ENCODE measurements at regions not wholly inside any gene's neighbourhood (a gene's known extent, or its start where the extent isn't known, plus 50 kb on each side); places are given as distances from the start of the nearest gene placed in this dataset.
"Not testable (repeated sequence)": the region's sequence is repeated elsewhere in the genome, so short reads cannot be mapped to it uniquely, and the experiment has no call there.

DNA sequence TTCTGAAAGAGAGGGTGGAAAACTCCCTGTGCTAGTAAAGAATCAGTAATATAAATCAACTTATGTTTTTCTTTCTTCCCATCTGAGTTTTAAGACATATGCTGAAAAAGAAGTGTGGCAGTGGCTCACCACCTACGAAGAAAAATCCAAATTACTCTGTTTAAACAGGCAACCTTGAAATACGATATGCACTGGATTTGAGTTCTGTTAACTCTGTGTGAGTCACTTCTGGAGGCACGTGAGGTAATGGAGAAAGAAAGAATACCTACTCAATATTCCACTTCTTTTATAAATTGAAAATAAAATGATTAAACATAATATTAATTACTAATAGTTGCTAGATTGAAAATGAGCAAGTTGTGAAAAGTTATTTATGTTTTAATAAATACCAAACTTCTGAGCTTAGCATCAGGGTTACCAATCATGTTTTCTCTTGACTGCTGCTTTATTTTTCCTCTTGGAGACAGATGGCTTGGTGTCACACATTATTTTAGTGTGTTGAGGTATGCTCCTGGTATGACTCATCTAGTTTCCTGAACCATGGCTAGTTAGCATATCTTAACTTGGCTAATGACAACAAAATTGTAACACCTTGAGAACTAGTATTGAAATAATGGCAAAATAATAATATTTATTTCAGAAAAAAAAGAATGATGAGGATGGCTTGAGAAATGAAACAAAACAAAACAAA lies 1705.5 kb upstream of the PIK3C3 start:
- no peak for DNase-seq (ENCODE audit: low spot score)

DNA sequence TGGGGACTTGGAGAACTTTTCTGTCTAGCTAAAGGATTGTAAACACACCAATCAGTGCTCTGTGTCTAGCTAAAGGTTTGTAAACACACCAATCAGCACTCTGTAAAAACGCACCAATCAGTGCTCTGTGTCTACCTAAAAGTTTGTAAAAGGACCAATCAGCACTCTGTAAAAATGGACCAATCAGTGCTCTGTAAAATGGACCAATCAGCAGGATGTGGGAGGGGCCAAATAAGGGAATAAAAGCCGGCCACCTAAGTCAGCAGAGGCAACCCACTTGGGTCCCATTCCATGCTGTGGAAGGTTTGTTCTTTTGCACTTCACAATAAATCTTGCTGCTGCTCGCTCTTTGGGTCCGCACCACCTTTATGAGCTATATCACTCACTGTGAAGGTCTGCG lies 1709.4 kb upstream of the PIK3C3 start:
- not testable (repeated sequence) for DNase-seq (ENCODE audit: low spot score)

DNA sequence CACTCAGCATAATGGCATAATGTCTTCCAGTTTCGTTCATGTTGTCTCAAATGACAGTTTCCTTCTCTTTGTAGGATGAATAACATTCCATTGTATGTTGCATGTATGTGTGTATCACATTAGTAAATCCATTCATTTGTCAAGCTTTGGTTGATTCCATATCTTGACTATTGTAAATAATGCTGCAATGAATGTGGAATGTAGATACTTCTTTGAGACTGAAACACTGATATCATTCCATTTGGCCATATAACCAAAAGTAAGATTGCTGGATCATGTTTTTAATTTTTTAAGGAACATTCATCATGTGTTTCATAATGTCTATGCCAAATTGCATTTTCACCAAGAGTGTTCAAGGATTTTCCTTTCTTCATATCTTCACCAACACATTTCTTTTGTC lies 1711.4 kb upstream of the PIK3C3 start:
- no peak for DNase-seq (ENCODE audit: low spot score)

DNA sequence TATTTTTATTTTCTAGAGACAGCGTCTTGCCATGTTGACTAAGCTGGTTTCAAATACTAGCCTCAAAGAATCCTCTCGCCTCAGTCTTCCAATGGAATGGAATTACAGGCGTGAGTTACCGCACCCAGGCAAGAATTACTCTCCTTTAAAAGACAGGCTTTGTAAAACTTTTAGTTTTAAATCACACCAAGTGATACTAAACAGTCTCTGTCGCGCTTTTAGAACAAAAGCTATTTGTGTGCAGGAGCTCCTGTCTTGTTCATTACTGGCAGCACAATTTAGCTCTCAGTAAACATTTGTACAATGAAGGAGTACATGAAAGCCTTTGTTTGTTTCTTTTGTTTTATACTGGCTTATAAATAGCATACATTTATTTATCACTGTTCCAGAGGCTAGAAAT lies 1719.2 kb upstream of the PIK3C3 start:
- peak; percentile 29 for DNase-seq (ENCODE audit: low spot score)

DNA sequence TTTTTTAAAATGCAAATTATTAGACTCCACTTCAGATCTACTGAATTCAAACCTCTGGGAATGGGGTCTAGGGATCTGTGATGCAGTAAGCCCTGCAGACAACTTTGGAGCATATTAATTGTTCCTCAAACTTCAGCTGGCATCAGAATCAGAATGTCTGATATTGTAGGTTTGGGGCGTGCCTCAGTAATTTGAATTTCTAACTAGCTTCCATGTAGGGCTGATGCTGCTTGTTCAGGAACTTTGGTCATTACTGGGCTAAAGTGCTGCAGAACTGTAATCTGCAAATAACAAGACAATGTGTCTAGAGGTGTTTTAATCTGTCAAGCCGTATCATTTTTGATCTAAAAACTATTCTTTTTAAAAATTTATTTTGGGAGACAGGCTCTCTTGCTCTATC lies 1719.7 kb upstream of the PIK3C3 start:
- no peak for DNase-seq (ENCODE audit: low spot score)

DNA sequence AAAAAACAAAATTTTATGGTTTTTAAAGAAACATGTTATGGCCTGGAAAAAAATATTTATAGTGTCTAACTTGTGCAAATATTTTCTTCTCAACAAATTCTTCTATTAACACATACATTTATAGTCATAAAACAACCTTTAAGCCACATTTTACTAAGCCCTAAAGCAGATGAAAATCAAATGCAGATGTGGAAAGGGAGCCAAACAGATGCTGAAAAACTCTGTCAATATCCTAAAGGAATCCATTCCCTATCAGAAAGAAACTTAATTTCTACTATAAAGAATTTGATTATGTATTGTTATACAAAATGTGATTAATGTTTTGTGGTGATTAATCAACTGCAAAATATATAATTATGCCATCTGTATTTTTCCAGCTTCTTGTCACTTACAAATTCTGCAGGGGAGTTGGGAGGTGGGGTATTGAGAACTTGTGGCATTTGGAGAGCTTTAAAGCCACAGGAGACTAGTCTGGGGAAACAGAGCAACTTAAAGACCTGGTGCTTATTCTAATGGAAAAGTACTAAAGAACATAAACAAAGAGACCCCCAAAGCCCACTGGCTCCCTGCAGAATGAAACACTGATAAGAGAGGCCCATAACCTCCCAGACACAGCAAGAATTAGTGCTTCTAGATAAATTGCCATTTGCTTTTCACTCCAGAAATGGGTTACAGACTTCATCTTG lies 1721.0 kb upstream of the PIK3C3 start:
- DNase-seq (ENCODE audit: low spot score) = no peak

DNA sequence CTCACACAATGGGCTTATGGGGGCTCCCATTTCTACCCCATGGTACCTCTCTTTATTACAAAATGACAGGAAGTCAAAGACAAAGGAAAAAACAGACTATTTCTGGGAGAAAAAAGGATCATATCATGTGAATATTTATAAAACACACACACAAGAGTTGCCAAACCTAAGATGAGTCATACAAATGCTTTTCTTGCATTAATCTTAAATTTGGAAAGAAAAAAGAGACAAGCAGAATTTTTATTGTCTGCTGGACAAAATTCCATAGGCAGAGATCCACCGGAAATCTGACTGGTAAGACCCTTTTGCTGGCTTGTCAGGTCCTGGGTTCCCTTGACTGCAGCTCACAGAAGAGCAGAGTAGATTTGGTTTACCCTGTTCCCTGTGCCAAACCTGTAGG lies 1732.3 kb upstream of the PIK3C3 start:
- DNase-seq (ENCODE audit: low spot score) = no peak

DNA sequence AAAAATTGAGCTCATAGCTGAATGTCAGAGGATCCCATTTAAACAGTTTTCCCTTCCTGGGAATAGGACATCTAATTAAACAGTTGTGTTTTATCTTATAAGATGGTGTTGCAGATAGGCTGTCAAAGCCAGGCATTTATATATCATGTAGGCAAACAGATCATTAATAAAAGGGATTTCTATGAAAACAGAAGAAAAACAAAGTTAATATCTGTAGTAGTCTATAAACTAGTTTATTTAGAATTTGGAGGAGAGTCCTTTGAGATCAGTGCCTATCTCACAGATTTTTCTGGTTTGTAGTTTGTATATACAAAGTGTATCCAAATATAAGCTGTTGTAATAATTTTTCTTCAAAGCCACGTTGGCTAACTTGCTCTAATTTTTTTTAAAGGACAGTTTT lies 1738.2 kb upstream of the PIK3C3 start:
- DNase-seq (ENCODE audit: low spot score) = no peak

DNA sequence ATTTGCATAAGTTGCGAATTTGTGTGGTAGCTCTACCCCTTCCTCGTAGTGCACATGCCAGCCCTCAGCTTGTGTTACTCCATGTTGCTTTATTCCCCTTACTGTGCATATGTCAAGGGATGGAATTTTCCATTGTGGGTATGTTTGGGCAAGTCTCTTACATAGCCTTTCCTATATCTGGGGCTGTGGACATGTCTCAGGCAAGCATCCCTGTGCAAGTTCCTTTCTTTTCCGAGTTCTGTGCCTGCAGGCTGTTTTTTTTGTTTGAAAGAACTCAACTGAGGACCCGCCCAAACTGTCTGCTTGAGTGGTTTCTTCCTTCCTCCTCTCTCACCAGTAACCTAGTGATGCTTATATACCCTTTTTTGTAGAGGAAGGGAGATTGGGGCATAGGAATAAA lies 1739.1 kb upstream of the PIK3C3 start:
- DNase-seq (ENCODE audit: low spot score) = no peak

DNA sequence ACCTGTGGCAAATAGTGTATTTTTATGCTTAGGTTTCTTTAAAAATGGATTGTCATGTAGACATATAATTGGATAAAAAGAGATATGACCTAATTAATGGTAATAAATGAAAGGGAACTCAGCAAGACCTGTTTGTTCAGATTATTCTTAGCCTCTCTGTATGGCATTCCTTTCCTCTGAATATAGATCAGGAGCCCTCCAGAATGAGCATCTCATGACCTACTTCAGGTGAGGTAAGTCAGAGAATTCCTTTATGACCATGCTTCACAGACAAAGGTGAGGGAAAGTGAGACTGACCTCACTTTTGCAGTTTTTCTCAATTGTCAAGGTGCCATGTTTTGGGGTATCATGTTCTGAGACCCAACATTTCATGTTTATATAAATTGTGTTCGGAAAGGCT lies 1744.3 kb upstream of the PIK3C3 start:
- DNase-seq (ENCODE audit: low spot score) = no peak

DNA sequence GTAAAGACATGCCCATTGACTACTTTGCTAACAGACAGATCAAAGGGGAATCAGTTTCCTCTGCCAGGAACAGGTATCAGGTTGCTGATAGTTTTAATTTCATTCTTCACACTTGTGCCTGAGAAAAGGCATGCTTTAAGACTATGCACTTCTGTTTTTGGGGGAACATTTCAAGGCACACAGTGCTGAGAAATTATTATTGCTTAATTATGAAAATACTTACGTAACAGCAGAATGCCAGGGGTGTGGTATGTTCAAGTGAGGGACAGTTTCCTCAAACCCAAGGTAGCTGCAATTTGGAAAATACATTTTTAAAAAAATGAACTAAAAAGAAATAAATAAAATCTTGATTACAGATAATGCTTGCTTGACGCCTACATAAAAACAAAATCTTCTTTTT lies 1746.1 kb upstream of the PIK3C3 start:
- DNase-seq (ENCODE audit: low spot score) = no peak

DNA sequence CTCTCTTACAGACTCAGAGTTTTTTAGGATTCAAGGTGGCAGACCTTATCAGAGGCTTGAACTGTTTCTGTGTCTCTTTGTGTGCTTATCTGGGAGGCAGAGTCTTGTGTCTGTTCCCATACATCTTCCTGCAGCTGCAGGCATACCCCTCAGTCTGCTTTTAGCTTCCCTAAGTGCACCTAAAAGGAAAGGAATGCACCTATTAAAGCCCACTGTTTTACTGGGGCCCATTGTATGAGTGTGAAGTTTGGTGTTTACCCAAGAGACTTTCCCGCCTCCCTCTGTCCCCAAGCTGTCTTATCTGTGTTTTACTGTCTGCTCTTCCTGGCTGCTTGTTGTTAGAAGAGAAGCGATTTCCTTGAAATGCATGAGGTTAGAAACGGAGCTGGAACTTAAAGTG lies 1757.3 kb upstream of the PIK3C3 start:
- DNase-seq (ENCODE audit: low spot score) = no peak

DNA sequence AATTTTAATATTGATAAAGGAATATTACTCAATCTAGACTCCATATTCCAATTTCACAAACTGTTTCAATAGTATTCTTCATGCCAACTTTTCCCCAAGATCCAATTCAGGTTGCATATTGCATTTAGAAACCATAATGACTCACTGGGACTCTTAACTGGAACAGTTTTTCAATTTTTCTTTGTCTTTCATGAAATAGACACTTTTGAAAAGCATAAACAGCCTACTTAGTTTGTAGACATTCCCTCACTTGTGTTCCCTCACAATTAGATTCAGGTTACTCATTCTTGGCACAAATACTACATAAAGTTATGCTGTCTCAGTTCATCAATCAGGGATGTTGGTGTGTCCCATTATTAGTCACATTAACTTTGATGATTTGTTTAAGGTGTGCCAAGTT lies 1768.4 kb upstream of the PIK3C3 start:
- DNase-seq (ENCODE audit: low spot score) = no peak

DNA sequence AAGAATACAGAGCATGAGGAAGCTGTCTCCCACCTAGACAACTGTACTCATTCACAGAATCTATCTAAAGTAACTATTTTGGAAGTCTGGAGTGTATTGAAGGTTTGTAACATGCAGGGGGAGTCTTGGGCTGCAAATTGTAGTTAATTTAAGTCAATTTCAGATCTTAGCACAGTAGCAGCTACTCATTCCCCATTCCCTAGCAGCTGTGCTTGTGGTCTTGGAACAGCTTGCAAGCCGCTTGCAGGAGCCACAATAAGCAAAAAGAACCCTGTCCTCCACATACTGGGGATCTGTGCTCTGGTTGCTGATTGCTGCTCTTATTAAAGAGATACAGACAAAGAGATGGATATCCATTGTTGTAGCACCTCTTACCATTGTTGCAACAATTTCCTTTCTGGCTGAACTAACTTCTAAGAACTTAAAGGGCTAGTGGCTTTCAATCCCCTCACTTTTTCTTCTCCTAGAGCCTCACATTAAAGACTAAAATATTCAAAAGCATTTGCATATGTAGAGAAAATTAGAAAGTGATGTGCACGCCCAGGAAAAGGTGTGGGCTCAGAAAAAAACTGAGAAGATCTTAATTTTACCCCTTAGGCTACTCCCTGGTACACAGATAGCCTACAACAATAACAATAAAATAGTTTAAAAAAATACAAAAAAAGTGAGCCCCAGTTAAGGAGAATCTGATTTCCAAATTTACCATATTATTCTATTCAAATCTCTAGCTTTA lies 1775.1 kb upstream of the PIK3C3 start:
- DNase-seq (ENCODE audit: low spot score) = no peak

DNA sequence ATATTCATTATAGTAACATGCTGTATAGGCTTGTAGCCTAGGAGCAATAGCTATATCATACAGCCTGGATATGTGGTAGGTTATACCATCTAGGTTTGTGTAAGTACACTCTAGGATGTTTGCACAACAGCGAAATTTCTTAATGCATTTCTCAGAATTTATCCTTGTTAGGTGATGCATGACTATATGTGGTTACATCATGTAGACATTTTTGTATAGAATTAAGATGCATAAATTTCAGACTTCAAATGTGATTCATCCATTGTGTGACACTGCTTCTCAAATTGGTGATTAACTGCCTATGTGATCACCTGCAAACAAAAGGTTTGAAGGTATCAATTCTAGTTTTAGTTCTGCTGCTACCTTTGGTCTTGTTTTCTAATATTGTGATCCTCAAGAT lies 1787.0 kb upstream of the PIK3C3 start:
- no peak for DNase-seq (ENCODE audit: low spot score)

DNA sequence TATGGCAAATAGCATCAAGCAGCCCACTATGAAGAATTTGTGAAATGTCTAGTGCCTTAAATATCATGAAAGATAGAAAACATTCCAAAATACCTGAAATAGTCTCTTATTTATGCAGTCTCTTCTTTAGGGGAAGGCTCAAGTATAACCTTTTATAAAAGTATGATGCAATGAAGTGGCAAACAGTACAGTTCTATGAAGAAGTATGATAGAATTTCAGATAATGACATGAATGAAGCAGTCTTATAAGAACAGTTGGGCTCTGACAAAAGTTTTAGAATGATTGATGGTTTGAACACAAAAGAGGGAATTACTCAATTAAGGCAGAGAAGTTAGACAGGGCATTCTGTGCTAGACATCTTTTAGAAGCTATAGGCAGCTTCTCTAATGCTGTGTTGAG lies 1791.8 kb upstream of the PIK3C3 start:
- no peak for DNase-seq (ENCODE audit: low spot score)

DNA sequence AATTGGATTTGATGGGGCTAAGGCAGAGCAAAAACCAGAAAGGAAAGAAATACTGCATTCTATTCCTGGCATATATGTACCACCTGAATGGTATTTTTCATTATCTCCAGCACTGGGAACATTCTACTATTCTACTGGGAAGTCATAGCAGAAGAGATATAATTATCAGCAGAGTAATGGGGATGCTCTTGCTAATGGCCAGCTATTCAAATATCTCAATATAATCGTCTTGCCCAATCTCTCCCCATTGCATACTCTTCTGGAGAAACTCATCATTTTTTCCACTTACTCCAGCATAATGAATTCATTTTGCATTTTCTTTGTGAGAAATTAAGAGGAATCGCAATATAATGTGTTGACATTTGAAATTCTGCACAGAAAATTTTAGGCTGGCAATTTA lies 1794.7 kb upstream of the PIK3C3 start:
- no peak for DNase-seq (ENCODE audit: low spot score)

DNA sequence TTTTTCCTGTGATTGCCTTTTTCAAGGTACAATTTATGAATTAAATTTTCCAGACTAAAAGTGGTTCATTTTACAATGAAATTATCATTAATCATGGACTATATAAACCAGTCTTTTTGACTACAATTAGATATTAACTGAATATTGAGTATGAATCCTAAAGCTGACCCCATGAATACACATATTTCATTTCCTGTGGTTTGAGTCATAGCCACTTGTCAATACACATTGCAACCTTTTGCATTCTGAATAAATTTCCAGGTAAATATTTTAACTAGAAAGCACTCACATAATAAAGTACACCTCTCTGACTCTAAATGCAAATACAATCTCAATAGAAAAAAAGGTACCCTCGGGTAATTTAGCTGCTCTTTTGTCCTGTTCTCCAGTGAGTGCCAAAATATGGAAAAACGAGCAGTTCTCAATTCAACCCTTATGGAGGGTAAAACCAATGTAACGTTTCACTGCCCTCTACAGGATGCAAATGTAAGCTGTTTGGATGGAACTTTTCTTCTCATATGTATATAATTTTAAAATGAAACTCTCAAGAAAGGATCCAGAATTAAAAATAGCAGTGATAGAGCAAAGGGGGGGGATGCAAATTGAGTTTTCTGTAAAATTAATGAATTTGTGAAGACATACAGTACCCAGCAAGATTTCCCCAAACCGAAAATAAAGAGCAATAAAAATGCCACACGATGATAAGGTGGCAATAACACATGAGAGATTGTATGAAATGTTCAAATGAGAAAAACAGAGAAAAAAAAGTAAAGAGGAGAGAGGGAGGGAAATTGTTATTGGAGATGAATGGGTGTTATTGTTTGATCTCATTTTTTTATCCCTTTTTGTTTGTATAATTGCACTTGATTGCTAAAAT lies 1795.7 kb upstream of the PIK3C3 start:
- peak; percentile 29 for DNase-seq (ENCODE audit: low spot score)

DNA sequence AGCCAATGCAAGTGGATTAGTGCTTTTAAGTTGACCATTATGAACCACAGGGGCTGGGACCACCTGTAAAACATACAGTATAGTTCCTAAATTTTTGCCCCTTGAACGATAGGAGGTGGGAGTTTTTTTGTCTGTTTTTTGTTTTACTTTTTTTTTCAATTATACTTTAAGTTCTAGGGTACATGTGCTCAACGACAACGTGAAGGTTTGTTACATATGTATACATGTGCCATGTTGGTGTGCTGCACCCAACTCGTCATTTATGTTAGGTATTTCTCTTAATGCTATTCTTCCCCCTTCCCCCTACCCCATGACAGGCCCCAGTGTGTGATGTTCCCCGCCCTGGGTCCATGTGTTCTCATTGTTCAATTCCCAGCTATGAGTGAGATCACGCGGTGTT lies 1797.9 kb upstream of the PIK3C3 start:
- no peak for DNase-seq (ENCODE audit: low spot score)

DNA sequence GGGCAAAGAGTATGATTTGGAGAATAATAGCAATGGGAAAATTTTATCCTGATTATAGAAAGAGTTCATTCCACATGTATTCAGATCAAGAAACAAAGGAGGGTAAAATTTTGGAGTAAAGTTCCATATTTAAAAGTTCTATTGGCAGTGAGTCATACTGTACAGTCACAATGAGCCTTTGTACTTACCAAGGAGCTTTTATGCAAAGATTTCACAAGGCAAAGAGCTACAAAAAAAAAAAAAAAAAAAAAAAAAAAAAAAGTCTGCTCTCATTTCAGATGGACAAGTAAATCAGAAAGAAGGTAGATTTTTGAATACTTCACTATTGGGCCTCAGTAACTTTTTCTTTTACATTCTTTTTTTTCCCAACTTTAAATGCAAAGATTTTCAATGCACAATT lies 1802.2 kb upstream of the PIK3C3 start:
- no peak for DNase-seq (ENCODE audit: low spot score)

DNA sequence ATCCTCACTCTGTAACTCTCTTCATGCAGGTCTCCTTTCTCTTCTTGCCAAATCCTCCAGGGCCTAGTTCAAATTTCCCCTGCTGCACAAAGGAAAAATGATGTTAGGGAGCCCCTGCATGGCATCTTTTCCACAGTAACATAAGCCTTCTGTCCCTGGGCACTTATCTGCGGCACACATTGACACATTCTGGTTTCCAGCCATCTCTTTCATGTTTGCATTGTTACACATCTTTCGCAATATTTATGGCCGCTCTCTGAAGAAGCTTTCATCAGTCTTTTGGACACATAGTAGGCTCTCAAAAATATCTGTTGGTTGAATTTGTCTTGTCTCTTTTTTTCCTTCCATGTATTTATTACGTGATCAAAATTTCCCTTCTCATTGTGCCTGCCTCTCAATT lies 1806.1 kb upstream of the PIK3C3 start:
- DNase-seq (ENCODE audit: low spot score) = no peak

DNA sequence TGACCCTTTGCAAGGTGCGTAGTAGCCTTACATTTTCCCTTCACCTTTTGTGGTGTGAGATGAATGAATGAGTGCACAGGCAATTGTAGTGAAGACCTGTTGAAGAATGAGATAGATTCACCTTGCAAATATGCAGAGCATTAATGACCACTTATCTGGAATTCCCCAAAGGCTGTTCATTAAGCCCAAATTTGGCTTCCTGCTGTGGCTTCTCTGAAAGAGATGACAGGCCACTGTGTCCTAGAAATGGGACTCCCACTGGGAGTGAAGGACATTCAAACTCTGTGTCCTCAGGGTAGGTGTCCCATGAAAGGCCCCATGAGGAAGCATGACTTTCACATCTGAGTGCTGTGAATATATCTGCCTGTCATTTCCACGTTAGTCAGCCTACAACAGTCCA lies 1821.8 kb upstream of the PIK3C3 start:
- DNase-seq (ENCODE audit: low spot score) = no peak

Data from globus pallidus (tissue), 1 donor.